GM12878 (cell line): ENCODE measurements at regions not wholly inside any gene's neighbourhood (a gene's known extent, or its start where the extent isn't known, plus 50 kb on each side); places are given as distances from the start of the nearest gene placed in this dataset.

Experiments
- ATAC-seq: fragments of 200-7000 bp; cut with Tn5 transposase; 3 replicates; pipeline ENCODE4 v1.9.1; 2020; ENCODE audit warnings: mild to moderate bottlenecking, moderate library complexity
- BruUV-seq: library from RNA; stranded (reverse); fragments of 400-500 nt; replicated peaks from 2 replicates; lab custom pipeline; 2021; lab: Mats Ljungman, UMichigan
- CTCF ChIA-PET: fragments of 300-600 bp; sonication (Branson Sonifier 250); formaldehyde crosslinking; extraction: SDS; loops from one replicate; lab custom pipeline; 2021; ENCODE audit warnings: inconsistent platforms; lab: Yijun Ruan, JAX
- POLR2A ChIA-PET: fragments of 350-600 bp; formaldehyde crosslinking; extraction: SDS; loops from one replicate; lab custom pipeline; 2021; ENCODE audit warnings: inconsistent platforms; lab: Charles Lee
- RAD21 ChIA-PET: fragments of 300-600 bp; sonication (Branson Sonifier 250); formaldehyde crosslinking; loops from one replicate; lab custom pipeline; 2023; ENCODE audit warnings: antibody characterized with exemption; ENCODE audit not compliant: unreplicated experiment; lab: Charles Lee
- SMC1A ChIA-PET: fragments of 300-600 bp; sonication (Branson Sonifier 250); formaldehyde crosslinking; loops from one replicate; lab custom pipeline; 2023; ENCODE audit not compliant: unreplicated experiment, uncharacterized antibody; lab: Charles Lee
- DNase-seq: peaks from one replicate; pipeline ENCODE4 v3.0.0-alpha.2; 2011; ENCODE audit warnings: low read depth, low spot score
- FAIRE-seq: peaks from 3 replicates; lab custom pipeline; 2011; peaks lifted over from hg19 to GRCh38; lab: Jason Lieb, UNC
- H2AFZ ChIP-seq: 2 replicates; pipeline ENCODE4 v1.6.0; 2011; ENCODE audit warnings: low read depth, low read length, control low read depth; ENCODE audit not compliant: control insufficient read depth
- H3K27ac ChIP-seq: 2 replicates; pipeline ENCODE4 v1.5.1; 2011; ENCODE audit warnings: control low read depth; ENCODE audit not compliant: control insufficient read depth, insufficient read depth
- H3K27me3 ChIP-seq, 2 experiments: replicated peaks in 1 of 2; 2 replicates each; pipeline versions ENCODE4 v1.6.0 to v1.6.1; 2011; ENCODE audit warnings: low read length in 1 of 2; ENCODE audit not compliant: control insufficient read depth in 2 of 2, insufficient read depth in 2 of 2
- H3K36me3 ChIP-seq, 2 experiments: 2 replicates each; pipeline ENCODE4 v1.5.1; 2011; ENCODE audit warnings: low read length in 1 of 2; ENCODE audit not compliant: control insufficient read depth in 2 of 2, insufficient read depth in 2 of 2
- H3K4me1 ChIP-seq: 2 replicates; pipeline ENCODE4 v1.6.1; 2011; ENCODE audit warnings: mild to moderate bottlenecking, low read length, moderate library complexity, mixed read lengths; ENCODE audit not compliant: control insufficient read depth, insufficient read depth
- H3K4me2 ChIP-seq: 2 replicates; pipeline ENCODE4 v1.6.0; 2011; ENCODE audit warnings: control low read depth; ENCODE audit not compliant: control insufficient read depth, insufficient read depth
- H3K4me3 ChIP-seq: fragments of 200-600 bp; sonication (generic); 2 replicates; pipeline ENCODE4 v1.5.1; 2016
- H3K79me2 ChIP-seq: 2 replicates; pipeline ENCODE4 v1.6.0; 2011; ENCODE audit warnings: low read length; ENCODE audit not compliant: control insufficient read depth, insufficient read depth
- H3K9ac ChIP-seq: 2 replicates; pipeline ENCODE4 v1.8.0; 2011; ENCODE audit warnings: low read length, control low read depth, mixed read lengths; ENCODE audit not compliant: control insufficient read depth, insufficient read depth
- H3K9me3 ChIP-seq: replicated peaks from 3 replicates; pipeline ENCODE4 v1.5.1; 2011; ENCODE audit warnings: mild to moderate bottlenecking, low read length; ENCODE audit not compliant: control insufficient read depth, insufficient read depth
- H4K20me1 ChIP-seq: 2 replicates; pipeline ENCODE4 v1.6.0; 2011; ENCODE audit not compliant: control insufficient read depth, insufficient read depth
- CBX5 ChIP-seq: sonication (generic); IDR thresholded peaks from 2 replicates; pipeline ENCODE4 v1.6.1; 2016; ENCODE audit warnings: low read depth, moderate library complexity, mild to moderate bottlenecking, inconsistent platforms
- CHD1 ChIP-seq: IDR thresholded peaks from 2 replicates; pipeline ENCODE4 v1.6.1; 2012; ENCODE audit warnings: low read depth, low read length, improper control_type of control experiment
- FOXK2 ChIP-seq: fragments of 450-650 bp; IDR thresholded peaks from 2 replicates; pipeline ENCODE4 v1.6.1; 2017; ENCODE audit warnings: mild to moderate bottlenecking, moderate library complexity
- RFX5 ChIP-seq: IDR thresholded peaks from 2 replicates; pipeline ENCODE4 v1.6.1; 2011; ENCODE audit warnings: low read depth, low read length, improper control_type of control experiment
- WGBS: methylation state at CpG from one replicate; pipeline ENCODE4 v1.1.6; 2016; ENCODE audit warnings: low lambda C conversion rate; ENCODE audit not compliant: insufficient replicate concordance, insufficient coverage; ENCODE audit errors: missing lambda C conversion rate; 5-methylcytosine and 5-hydroxymethylcytosine counted together
- in situ Hi-C: fragments of 300-500 bp; cut with MboI; formaldehyde crosslinking; loops from 9 replicates; pipeline ENCODE4 v1.14.3; 2018; ENCODE audit warnings: mixed read lengths
- intact Hi-C: fragments of 100-400 bp; cut with micrococcal nuclease; formaldehyde crosslinking; loops from one replicate; pipeline ENCODE4 v1.14.2; 2022; ENCODE audit not compliant: unreplicated experiment
- TF ChIP-seq, protein P1 (sequence below): fragments of 450-650 bp; formaldehyde crosslinking; IDR thresholded peaks from 2 replicates; pipeline ENCODE4 v1.4.0; 2020; ENCODE audit warnings: mild to moderate bottlenecking, moderate library complexity
- TF ChIP-seq, protein P2 (sequence below): IDR thresholded peaks from 2 replicates; pipeline ENCODE4 v1.6.1; 2012; ENCODE audit warnings: low read depth, low read length, improper control_type of control experiment

DNA sequence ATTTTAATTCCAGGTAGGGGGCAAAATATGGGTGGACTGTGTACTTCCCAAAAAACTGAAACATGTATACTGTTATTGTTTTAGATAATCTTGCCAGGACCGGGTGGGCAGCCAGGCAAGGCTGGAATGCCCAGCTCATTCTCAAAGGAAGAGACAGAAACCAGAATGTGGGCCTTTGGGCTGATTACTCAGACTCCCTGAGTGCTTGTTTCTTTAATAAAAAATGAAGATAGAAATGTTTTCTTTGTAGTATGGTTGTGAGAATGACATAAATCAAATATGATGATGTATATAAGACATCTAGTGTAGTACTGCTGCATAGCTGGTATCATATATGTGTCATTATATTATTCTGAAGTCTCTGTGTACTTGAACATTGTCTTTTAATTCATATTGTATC, 231.6 kb upstream of the NT5C1B start (continued):
- TF ChIP-seq, protein P1, sequence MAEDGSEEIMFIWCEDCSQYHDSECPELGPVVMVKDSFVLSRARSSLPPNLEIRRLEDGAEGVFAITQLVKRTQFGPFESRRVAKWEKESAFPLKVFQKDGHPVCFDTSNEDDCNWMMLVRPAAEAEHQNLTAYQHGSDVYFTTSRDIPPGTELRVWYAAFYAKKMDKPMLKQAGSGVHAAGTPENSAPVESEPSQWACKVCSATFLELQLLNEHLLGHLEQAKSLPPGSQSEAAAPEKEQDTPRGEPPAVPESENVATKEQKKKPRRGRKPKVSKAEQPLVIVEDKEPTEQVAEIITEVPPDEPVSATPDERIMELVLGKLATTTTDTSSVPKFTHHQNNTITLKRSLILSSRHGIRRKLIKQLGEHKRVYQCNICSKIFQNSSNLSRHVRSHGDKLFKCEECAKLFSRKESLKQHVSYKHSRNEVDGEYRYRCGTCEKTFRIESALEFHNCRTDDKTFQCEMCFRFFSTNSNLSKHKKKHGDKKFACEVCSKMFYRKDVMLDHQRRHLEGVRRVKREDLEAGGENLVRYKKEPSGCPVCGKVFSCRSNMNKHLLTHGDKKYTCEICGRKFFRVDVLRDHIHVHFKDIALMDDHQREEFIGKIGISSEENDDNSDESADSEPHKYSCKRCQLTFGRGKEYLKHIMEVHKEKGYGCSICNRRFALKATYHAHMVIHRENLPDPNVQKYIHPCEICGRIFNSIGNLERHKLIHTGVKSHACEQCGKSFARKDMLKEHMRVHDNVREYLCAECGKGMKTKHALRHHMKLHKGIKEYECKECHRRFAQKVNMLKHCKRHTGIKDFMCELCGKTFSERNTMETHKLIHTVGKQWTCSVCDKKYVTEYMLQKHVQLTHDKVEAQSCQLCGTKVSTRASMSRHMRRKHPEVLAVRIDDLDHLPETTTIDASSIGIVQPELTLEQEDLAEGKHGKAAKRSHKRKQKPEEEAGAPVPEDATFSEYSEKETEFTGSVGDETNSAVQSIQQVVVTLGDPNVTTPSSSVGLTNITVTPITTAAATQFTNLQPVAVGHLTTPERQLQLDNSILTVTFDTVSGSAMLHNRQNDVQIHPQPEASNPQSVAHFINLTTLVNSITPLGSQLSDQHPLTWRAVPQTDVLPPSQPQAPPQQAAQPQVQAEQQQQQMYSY (CRISPR knock-in tag): no peak
- TF ChIP-seq CBX5: no peak
- TF ChIP-seq, protein P2, sequence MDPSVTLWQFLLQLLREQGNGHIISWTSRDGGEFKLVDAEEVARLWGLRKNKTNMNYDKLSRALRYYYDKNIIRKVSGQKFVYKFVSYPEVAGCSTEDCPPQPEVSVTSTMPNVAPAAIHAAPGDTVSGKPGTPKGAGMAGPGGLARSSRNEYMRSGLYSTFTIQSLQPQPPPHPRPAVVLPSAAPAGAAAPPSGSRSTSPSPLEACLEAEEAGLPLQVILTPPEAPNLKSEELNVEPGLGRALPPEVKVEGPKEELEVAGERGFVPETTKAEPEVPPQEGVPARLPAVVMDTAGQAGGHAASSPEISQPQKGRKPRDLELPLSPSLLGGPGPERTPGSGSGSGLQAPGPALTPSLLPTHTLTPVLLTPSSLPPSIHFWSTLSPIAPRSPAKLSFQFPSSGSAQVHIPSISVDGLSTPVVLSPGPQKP: no peak
- no peak for TF ChIP-seq CHD1

DNA sequence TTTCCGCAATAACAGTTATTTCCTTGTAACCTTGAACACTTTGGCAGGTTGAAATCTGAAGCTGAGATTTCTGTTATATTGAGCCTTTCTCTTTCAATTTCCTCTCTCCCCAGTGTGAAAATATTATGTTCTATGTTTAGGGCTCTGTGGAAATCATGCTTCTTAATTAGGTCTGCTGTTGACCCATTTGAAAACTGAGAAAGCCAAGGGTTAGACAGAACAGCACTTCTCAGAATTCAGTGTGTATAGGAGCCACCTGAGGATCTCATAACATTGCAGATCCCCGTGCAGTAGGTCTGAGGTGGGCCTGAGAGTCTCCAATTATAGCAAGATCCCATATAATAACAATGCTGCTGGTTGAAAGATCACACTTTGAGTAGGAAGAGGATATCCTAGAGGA, 230.2 kb upstream of the NT5C1B start:
- ChIA-PET RAD21 (no interaction called here), POLR2A (interaction anchor here (0.6 kb wide), 1 partner anchor 17 kb away, joined by 3 read pairs; no protein-coding TSS in a partner anchor), CTCF (no interaction called here), SMC1A (no interaction called here)
- Histone ChIP-seq H3K4me1 (no peaks in the 10 kb centered on the region), H2AFZ (no peak overlapping the region), H3K9me3 (no peaks in the 10 kb centered on the region), H4K20me1 (no peaks in the 10 kb centered on the region), H3K27me3 (no peaks in the 10 kb centered on the region), H3K36me3 (no peaks in the 10 kb centered on the region), H3K27ac (no peak overlapping the region), H3K9ac (no peak overlapping the region), H3K4me2 (no peak overlapping the region), H3K4me3 (no peak overlapping the region), H3K79me2 (no peaks in the 10 kb centered on the region)
- 37% methylated on average over 2 of the region's 2 CpGs for WGBS
- DNase-seq (no peak), ATAC-seq (no peak), FAIRE-seq (no peak)
- no TSS peak for BruUV-seq
- intact Hi-C loops (no loop called here), in situ Hi-C loops (no loop called here)
- TF ChIP-seq FOXK2 (peak; percentile 12; the same call in 1 of the 2 replicates), RFX5 (no peak)
